HEK293T (cell line): ENCODE measurements at regions not wholly inside any gene's neighbourhood (a gene's known extent, or its start where the extent isn't known, plus 50 kb on each side); places are given as distances from the start of the nearest gene placed in this dataset.

Experiments used
- NFRKB ChIP-seq: fragments of 450-650 bp; IDR thresholded peaks from 2 replicates; pipeline ENCODE4 v1.6.1; 2016; ENCODE audit warnings: mild to moderate bottlenecking, moderate library complexity
- TARDBP ChIP-seq: fragments of 450-650 bp; IDR thresholded peaks from 2 replicates; pipeline ENCODE4 v1.6.1; 2016
- ZNF384 ChIP-seq: fragments of 450-650 bp; IDR thresholded peaks from 2 replicates; pipeline ENCODE4 v1.6.1; 2016

DNA sequence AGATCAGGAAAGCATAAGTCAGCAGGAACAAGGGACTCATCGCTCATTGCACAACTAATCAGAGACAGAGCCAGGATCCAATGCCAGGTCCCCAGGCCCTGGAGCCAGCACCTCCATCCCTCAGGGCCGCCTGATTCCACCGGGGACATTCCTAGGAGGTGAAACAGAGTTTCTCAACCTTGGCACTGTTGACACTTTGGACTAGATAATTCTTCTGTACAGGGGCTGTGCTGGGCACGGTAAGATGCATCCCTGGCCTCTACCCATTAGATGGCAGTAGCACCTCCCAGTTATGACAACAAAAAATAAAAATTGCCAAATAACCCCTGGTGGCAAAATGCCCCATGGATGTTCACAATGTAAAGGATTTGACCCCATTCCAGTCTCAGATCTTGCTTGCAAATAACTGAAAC, 127.7 kb downstream of the MTHFS start:
- TF ChIP-seq ZNF384 (no peak), NFRKB (no peak), TARDBP (no peak)
